CD14-positive monocyte (primary cell): ENCODE measurements at regions not wholly inside any gene's neighbourhood (a gene's known extent, or its start where the extent isn't known, plus 50 kb on each side); places are given as distances from the start of the nearest gene placed in this dataset.

ENCODE experiments used
- DNase-seq, 3 donors: peaks; one replicate each; pipeline ENCODE4 v3.0.0-alpha.2; 2011 to 2022
- H2AFZ ChIP-seq: 2 replicates; pipeline ENCODE4 v1.6.0; 2012; ENCODE audit warnings: mild to moderate bottlenecking, low read depth, low read length, inconsistent platforms; ENCODE audit not compliant: insufficient read depth, poor library complexity, severe bottlenecking
- H3K27ac ChIP-seq, 2 donors: 1 replicate in 1 of 2; 2 replicates in 1 of 2; pipeline ENCODE4 v1.5.1; 2012 to 2013; ENCODE audit warnings: low read length in 2 of 2, control low read depth in 1 of 2, inconsistent platforms in 1 of 2, low read depth in 1 of 2, mild to moderate bottlenecking in 1 of 2
- H3K27me3 ChIP-seq, 2 donors: one replicate each; pipeline versions ENCODE4 v1.6.0 to v1.6.1; 2011 to 2013; ENCODE audit warnings: low read length in 2 of 2; ENCODE audit not compliant: control insufficient read depth in 2 of 2, insufficient read depth in 2 of 2
- H3K36me3 ChIP-seq, 2 donors: replicated peaks in 1 of 2; 1 replicate in 1 of 2; 2 replicates in 1 of 2; pipeline versions ENCODE4 v1.5.1 to v1.6.1; 2012 to 2013; ENCODE audit warnings: low read length in 2 of 2, control low read depth in 1 of 2, inconsistent platforms in 1 of 2, mild to moderate bottlenecking in 1 of 2; ENCODE audit not compliant: insufficient read depth in 2 of 2, control insufficient read depth in 1 of 2
- H3K4me1 ChIP-seq, 2 donors: 1 replicate in 1 of 2; 2 replicates in 1 of 2; pipeline versions ENCODE4 v1.5.1 to v1.6.1; 2012 to 2013; ENCODE audit warnings: low read length in 2 of 2, control low read depth in 1 of 2, inconsistent platforms in 1 of 2, mild to moderate bottlenecking in 1 of 2, moderate library complexity in 1 of 2; ENCODE audit not compliant: insufficient read depth in 2 of 2, control insufficient read depth in 1 of 2
- H3K4me2 ChIP-seq: replicated peaks from 2 replicates; pipeline ENCODE3; 2012; ENCODE audit warnings: low read length, moderate library complexity, mild to moderate bottlenecking; ENCODE audit not compliant: poor library complexity, severe bottlenecking; ENCODE audit errors: extremely low read depth
- H3K4me3 ChIP-seq, 3 experiments: fragments of 200-600 bp in 1 of 3; sonication (generic) in 1 of 3; replicated peaks in 1 of 3; 1 replicate in 2 of 3; 2 replicates in 1 of 3; pipeline ENCODE4 v1.5.1; 2011 to 2013; ENCODE audit warnings: low read length in 3 of 3, mild to moderate bottlenecking in 3 of 3, control low read depth in 2 of 3, low read depth in 2 of 3, inconsistent platforms in 1 of 3, moderate library complexity in 1 of 3
- H3K79me2 ChIP-seq: 2 replicates; pipeline ENCODE4 v1.6.0; 2012; ENCODE audit warnings: mild to moderate bottlenecking, control low read depth, inconsistent platforms, low read length, moderate library complexity; ENCODE audit not compliant: insufficient read depth
- H3K9ac ChIP-seq: 2 replicates; pipeline ENCODE4 v1.6.0; 2017; ENCODE audit warnings: low read length, mild to moderate bottlenecking; ENCODE audit not compliant: insufficient read depth, poor library complexity, severe bottlenecking
- H3K9me3 ChIP-seq, 2 donors: replicated peaks in 1 of 2; 1 replicate in 1 of 2; 2 replicates in 1 of 2; pipeline versions ENCODE4 v1.5.1 to v1.6.1; 2012 to 2013; ENCODE audit warnings: low read length in 2 of 2, control low read depth in 1 of 2; ENCODE audit not compliant: control insufficient read depth in 1 of 2, insufficient read depth in 1 of 2
- H4K20me1 ChIP-seq: 2 replicates; pipeline ENCODE4 v1.6.0; 2012; ENCODE audit warnings: mild to moderate bottlenecking, low read length, control low read depth, moderate library complexity; ENCODE audit not compliant: insufficient read depth
- H3K27ac Mint-ChIP-seq, 7 donors: one replicate each; pipeline ENCODE4 v1.8.0; 2020; ENCODE audit warnings: mild to moderate bottlenecking in 7 of 7, mixed read lengths in 7 of 7, moderate library complexity in 6 of 7, inconsistent platforms in 2 of 7
- H3K27me3 Mint-ChIP-seq, 3 donors: one replicate each; pipeline ENCODE4 v1.8.0; 2021 to 2022; ENCODE audit warnings: low read depth in 3 of 3, mild to moderate bottlenecking in 3 of 3, mixed read lengths in 3 of 3, moderate library complexity in 3 of 3, inconsistent platforms in 1 of 3
- H3K36me3 Mint-ChIP-seq, 2 donors: one replicate each; pipeline ENCODE4 v1.8.0; 2020; ENCODE audit warnings: mixed read lengths in 2 of 2, inconsistent platforms in 1 of 2, mild to moderate bottlenecking in 1 of 2
- H3K4me1 Mint-ChIP-seq: one replicate; pipeline ENCODE4 v1.8.0; 2020; ENCODE audit warnings: mild to moderate bottlenecking, mixed read lengths
- H3K4me3 Mint-ChIP-seq, 2 donors: one replicate each; pipeline ENCODE4 v1.8.0; 2020; ENCODE audit warnings: mild to moderate bottlenecking in 2 of 2, mixed read lengths in 2 of 2, moderate library complexity in 1 of 2
- H3K9me3 Mint-ChIP-seq, 7 donors: one replicate each; pipeline ENCODE4 v1.8.0; 2020 to 2022; ENCODE audit warnings: mixed read lengths in 7 of 7, mild to moderate bottlenecking in 6 of 7, moderate library complexity in 6 of 7, inconsistent platforms in 2 of 7
- WGBS: methylation state at CpG from one replicate; pipeline ENCODE4 v1.1.5; 2013; ENCODE audit warnings: missing lambda C conversion rate; ENCODE audit not compliant: insufficient coverage; 5-methylcytosine and 5-hydroxymethylcytosine counted together
- intact Hi-C, 2 donors: fragments of 100-400 bp; cut with micrococcal nuclease; formaldehyde crosslinking; loops; one replicate each; pipeline versions ENCODE4 v1.15.0 to v1.15.1; 2023
- TF ChIP-seq, protein P1 (sequence below): fragments of 200-600 bp; IDR thresholded peaks from one replicate; pipeline ENCODE4 v1.8.0; 2022; ENCODE audit warnings: antibody characterized with exemption, mild to moderate bottlenecking

DNA sequence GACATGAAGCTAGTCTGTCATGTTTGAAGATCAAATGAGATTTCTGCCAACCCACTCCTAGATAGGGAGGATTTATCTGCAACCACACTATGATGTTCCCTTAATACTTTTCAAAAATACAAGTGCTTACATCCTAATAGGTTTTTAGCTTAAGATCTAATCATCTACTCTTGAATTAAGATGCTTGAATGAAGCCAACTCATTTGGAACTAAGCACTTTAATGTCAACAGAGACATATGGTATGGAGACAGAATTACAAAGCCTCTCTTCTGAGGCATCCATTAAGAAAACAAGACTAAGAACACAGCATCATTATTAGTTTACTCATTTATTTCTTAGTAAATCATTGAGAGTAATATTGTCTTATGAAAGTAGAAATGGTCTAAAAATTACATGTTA, 139.3 kb upstream of the NFIB start:
- Histone ChIP-seq H3K27me3 (no peaks in the 10 kb centered on the region), H3K27ac (no peak overlapping the region), H3K4me3 (no peak overlapping the region), H3K9ac (no peak overlapping the region), H2AFZ (no peak overlapping the region), H3K36me3 (no peaks in the 10 kb centered on the region), H3K79me2 (no peaks in the 10 kb centered on the region), H3K4me2 (no peak overlapping the region), H4K20me1 (no peaks in the 10 kb centered on the region), H3K9me3 (no peaks in the 10 kb centered on the region), H3K4me1 (no peaks in the 10 kb centered on the region)
- Mint-ChIP-seq H3K27ac (no peak overlapping the region), H3K4me1 (no peaks in the 10 kb centered on the region), H3K36me3 (no peaks in the 10 kb centered on the region), H3K9me3 (peaks cover 0 to 3% (median 0%) of the 10 kb centered on the region in 7 donors), H3K27me3 (peaks cover 0 to 2% (median 2%) of the 10 kb centered on the region in 3 donors), H3K4me3 (no peak overlapping the region)
- TF ChIP-seq, protein P1, sequence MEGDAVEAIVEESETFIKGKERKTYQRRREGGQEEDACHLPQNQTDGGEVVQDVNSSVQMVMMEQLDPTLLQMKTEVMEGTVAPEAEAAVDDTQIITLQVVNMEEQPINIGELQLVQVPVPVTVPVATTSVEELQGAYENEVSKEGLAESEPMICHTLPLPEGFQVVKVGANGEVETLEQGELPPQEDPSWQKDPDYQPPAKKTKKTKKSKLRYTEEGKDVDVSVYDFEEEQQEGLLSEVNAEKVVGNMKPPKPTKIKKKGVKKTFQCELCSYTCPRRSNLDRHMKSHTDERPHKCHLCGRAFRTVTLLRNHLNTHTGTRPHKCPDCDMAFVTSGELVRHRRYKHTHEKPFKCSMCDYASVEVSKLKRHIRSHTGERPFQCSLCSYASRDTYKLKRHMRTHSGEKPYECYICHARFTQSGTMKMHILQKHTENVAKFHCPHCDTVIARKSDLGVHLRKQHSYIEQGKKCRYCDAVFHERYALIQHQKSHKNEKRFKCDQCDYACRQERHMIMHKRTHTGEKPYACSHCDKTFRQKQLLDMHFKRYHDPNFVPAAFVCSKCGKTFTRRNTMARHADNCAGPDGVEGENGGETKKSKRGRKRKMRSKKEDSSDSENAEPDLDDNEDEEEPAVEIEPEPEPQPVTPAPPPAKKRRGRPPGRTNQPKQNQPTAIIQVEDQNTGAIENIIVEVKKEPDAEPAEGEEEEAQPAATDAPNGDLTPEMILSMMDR = no peak
- intact Hi-C loops = no loop called here
- DNase-seq = no peak

DNA sequence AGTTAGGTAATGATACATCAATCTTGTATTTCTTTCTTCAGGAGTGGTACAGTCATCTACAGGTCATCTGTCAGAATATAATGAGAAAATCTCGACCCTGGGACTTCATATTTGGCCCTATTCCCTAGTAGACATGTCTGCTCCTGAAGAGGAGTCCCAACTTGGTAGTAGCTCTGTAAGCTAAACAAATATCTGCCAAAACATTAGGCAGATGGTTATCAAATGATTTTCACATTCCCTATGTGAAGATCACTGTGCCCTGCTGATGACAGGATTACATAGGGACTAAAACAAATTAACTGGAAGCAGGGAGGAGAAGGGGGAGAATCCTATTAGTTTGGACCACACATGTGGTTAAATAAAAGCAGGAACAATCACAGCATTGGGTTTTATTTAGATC, 138.6 kb upstream of the NFIB start:
- H2AFZ ChIP-seq = no peak overlapping the region
- H3K4me1 Mint-ChIP-seq = no peaks in the 10 kb centered on the region

More for the DNA sequence above, 138.6 kb upstream of the NFIB start:
- WGBS = 20% methylated on average over 1 of the region's 1 CpG
- Histone ChIP-seq H3K4me3 (no peak overlapping the region), H3K4me2 (no peak overlapping the region), H4K20me1 (no peaks in the 10 kb centered on the region), H3K27ac (no peak overlapping the region), H3K9me3 (no peaks in the 10 kb centered on the region), H3K27me3 (no peaks in the 10 kb centered on the region), H3K4me1 (no peaks in the 10 kb centered on the region), H3K36me3 (no peaks in the 10 kb centered on the region), H3K9ac (no peak overlapping the region), H3K79me2 (no peaks in the 10 kb centered on the region)
- Mint-ChIP-seq H3K9me3 (peaks cover 0 to 2% (median 0%) of the 10 kb centered on the region in 7 donors), H3K27ac (no peak overlapping the region), H3K36me3 (no peaks in the 10 kb centered on the region), H3K27me3 (peaks cover 0 to 2% (median 2%) of the 10 kb centered on the region in 3 donors), H3K4me3 (no peak overlapping the region)
- no peak for DNase-seq
- intact Hi-C loops = no loop called here
- TF ChIP-seq, protein P1 = no peak
